Neural crest cell (in vitro differentiated cells): ENCODE measurements at regions not wholly inside any gene's neighbourhood (a gene's known extent, or its start where the extent isn't known, plus 50 kb on each side); places are given as distances from the start of the nearest gene placed in this dataset.
"Not testable (repeated sequence)": the region's sequence is repeated elsewhere in the genome, so short reads cannot be mapped to it uniquely, and the experiment has no call there.

Experiments
- DNase-seq: peaks from one replicate; pipeline ENCODE4 v3.0.0; 2021; ENCODE audit warnings: low read depth, mixed read lengths, low spot score
- H3K27ac Mint-ChIP-seq: one replicate; pipeline ENCODE4 v1.8.0; 2021; ENCODE audit warnings: mild to moderate bottlenecking, mixed read lengths; ENCODE audit not compliant: unreplicated experiment
- H3K27me3 Mint-ChIP-seq: 2 replicates; pipeline ENCODE4 v1.8.0; 2021; ENCODE audit warnings: low read depth, mild to moderate bottlenecking, mixed read lengths
- H3K36me3 Mint-ChIP-seq: 2 replicates; pipeline ENCODE4 v1.8.0; 2021; ENCODE audit warnings: low read depth, mild to moderate bottlenecking, mixed read lengths
- H3K4me1 Mint-ChIP-seq: 2 replicates; pipeline ENCODE4 v1.8.0; 2021; ENCODE audit warnings: mixed read lengths
- H3K4me3 Mint-ChIP-seq: one replicate; pipeline ENCODE4 v1.8.0; 2021; ENCODE audit warnings: mild to moderate bottlenecking, mixed read lengths
- H3K9me3 Mint-ChIP-seq: 2 replicates; pipeline ENCODE4 v1.8.0; 2021; ENCODE audit warnings: mixed read lengths
- CTCF ChIP-seq: fragments of 200-600 bp; sonication (generic); conservative IDR thresholded peaks from 2 replicates; pipeline ENCODE4 v1.5.0; 2021; ENCODE audit warnings: antibody characterized with exemption, mild to moderate bottlenecking

GRCh38 chr10:2897619-2898508, 169.5 kb upstream of the PFKP start:
- peaks cover 3% of the 10 kb centered on the region for H3K4me1 Mint-ChIP-seq

GRCh38 chr10:2896334-2896733, 171.0 kb upstream of the PFKP start:
- DNase-seq, H3K4me3 Mint-ChIP-seq: not testable (repeated sequence)

More at GRCh38 chr10:2897619-2898508, 169.5 kb upstream of the PFKP start:
- DNase-seq, result no peak
- H3K27me3 Mint-ChIP-seq, result peaks cover 2% of the 10 kb centered on the region
- no peak overlapping the region for H3K4me3 Mint-ChIP-seq
- peaks cover 3% of the 10 kb centered on the region for H3K9me3 Mint-ChIP-seq
- no peaks in the 10 kb centered on the region for H3K36me3 Mint-ChIP-seq
- TF ChIP-seq CTCF, result no peak
- no peak overlapping the region for H3K27ac Mint-ChIP-seq

GRCh38 chr10:2895594-2896196, 171.7 kb upstream of the PFKP start:
- Mint-ChIP-seq H3K27ac (no peak overlapping the region), H3K27me3 (no peaks in the 10 kb centered on the region), H3K36me3 (no peaks in the 10 kb centered on the region), H3K4me3 (no peak overlapping the region), H3K4me1 (no peaks in the 10 kb centered on the region), H3K9me3 (no peaks in the 10 kb centered on the region)
- no peak for TF ChIP-seq CTCF
- no peak for DNase-seq

More at GRCh38 chr10:2896334-2896733, 171.0 kb upstream of the PFKP start:
- H3K27me3 Mint-ChIP-seq, H3K4me1 Mint-ChIP-seq, H3K36me3 Mint-ChIP-seq, H3K9me3 Mint-ChIP-seq, H3K27ac Mint-ChIP-seq: not testable (repeated sequence)

GRCh38 chr10:2893991-2894390, 173.4 kb upstream of the PFKP start:
- DNase-seq, result no peak
- Mint-ChIP-seq H3K4me1 (no peaks in the 10 kb centered on the region), H3K4me3 (no peak overlapping the region), H3K27me3 (no peaks in the 10 kb centered on the region), H3K9me3 (no peaks in the 10 kb centered on the region), H3K27ac (no peak overlapping the region), H3K36me3 (no peaks in the 10 kb centered on the region)
- no peak for TF ChIP-seq CTCF

- Mint-ChIP-seq H3K4me3 (no peak overlapping the region), H3K9me3 (no peaks in the 10 kb centered on the region), H3K36me3 (no peaks in the 10 kb centered on the region), H3K27me3 (no peaks in the 10 kb centered on the region), H3K27ac (no peak overlapping the region), H3K4me1 (no peaks in the 10 kb centered on the region)
- DNase-seq, result no peak
- no peak for TF ChIP-seq CTCF
These were observed 174.0 kb upstream of the PFKP start for GRCh38 chr10:2893158-2893845.

GRCh38 chr10:2891770-2892124, 175.6 kb upstream of the PFKP start:
- H3K4me3 Mint-ChIP-seq, result no peak overlapping the region
- no peak for TF ChIP-seq CTCF
- H3K27ac Mint-ChIP-seq, result no peak overlapping the region
- H3K36me3 Mint-ChIP-seq, result no peaks in the 10 kb centered on the region
- no peak for DNase-seq
- H3K27me3 Mint-ChIP-seq, result no peaks in the 10 kb centered on the region
- H3K9me3 Mint-ChIP-seq, result no peaks in the 10 kb centered on the region
- no peaks in the 10 kb centered on the region for H3K4me1 Mint-ChIP-seq
